ENCODE measurements at regions not wholly inside any gene's neighbourhood (a gene's known extent, or its start where the extent isn't known, plus 50 kb on each side); places are given as distances from the start of the nearest gene placed in this dataset.
A peak's percentile ranks its signal among the peaks of the same experiment; 100 is the strongest.
"Not testable (repeated sequence)": the region's sequence is repeated elsewhere in the genome, so short reads cannot be mapped to it uniquely, and the experiment has no call there.

GRCh38 chr7:98729121-98729520 lies 112.0 kb downstream of the NPTX2 start:
- no peak for DNase-seq

GRCh38 chr7:98730326-98730725 lies 113.2 kb downstream of the NPTX2 start:
- DNase-seq, result no peak

- no peak for DNase-seq
These were observed 114.6 kb downstream of the NPTX2 start for GRCh38 chr7:98731651-98732050.

- peak; percentile 46 to 72 for DNase-seq
These were observed 116.0 kb downstream of the NPTX2 start for GRCh38 chr7:98733036-98733435.

GRCh38 chr7:98735801-98736200 lies 118.7 kb downstream of the NPTX2 start:
- no peak for DNase-seq

- not testable (repeated sequence) for DNase-seq
These were observed 119.4 kb downstream of the NPTX2 start for GRCh38 chr7:98736461-98736860.

GRCh38 chr7:98737176-98737575 lies 120.1 kb downstream of the NPTX2 start:
- DNase-seq, result no peak

- no peak for DNase-seq
These were observed 123.6 kb downstream of the NPTX2 start for GRCh38 chr7:98740643-98741042.

- DNase-seq, result peak; percentile 83 to 85
These were observed 124.0 kb downstream of the TMEM130 start for GRCh38 chr7:98745722-98746318.

- no peak for DNase-seq
These were observed 121.7 kb downstream of the TMEM130 start for GRCh38 chr7:98748090-98748489.

- no peak for DNase-seq
These were observed 116.6 kb downstream of the TMEM130 start for GRCh38 chr7:98753176-98753575.

GRCh38 chr7:98753989-98754479 lies 115.8 kb downstream of the TMEM130 start:
- DNase-seq, result no peak

- DNase-seq, result no peak
These were observed 114.5 kb downstream of the TMEM130 start for GRCh38 chr7:98755138-98755898.

GRCh38 chr7:98758157-98758556 lies 111.7 kb downstream of the TMEM130 start:
- no peak for DNase-seq

- no peak for DNase-seq
These were observed 109.6 kb downstream of the TMEM130 start for GRCh38 chr7:98760201-98760651.

- DNase-seq, result no peak
These were observed 108.6 kb downstream of the TMEM130 start for GRCh38 chr7:98761225-98761624.

- no peak for DNase-seq
These were observed 107.2 kb downstream of the TMEM130 start for GRCh38 chr7:98762620-98763019.

- no peak for DNase-seq
These were observed 106.4 kb downstream of the TMEM130 start for GRCh38 chr7:98763441-98763840.

- no peak for DNase-seq
These were observed 104.9 kb downstream of the TMEM130 start for GRCh38 chr7:98764946-98765345.

GRCh38 chr7:98770085-98770484 lies 99.7 kb downstream of the TMEM130 start:
- DNase-seq, result not testable (repeated sequence)

- no peak for DNase-seq
These were observed 98.3 kb downstream of the TMEM130 start for GRCh38 chr7:98771519-98771918.

- no peak for DNase-seq
These were observed 97.7 kb downstream of the TMEM130 start for GRCh38 chr7:98771941-98772603.

GRCh38 chr7:98774884-98775283 lies 94.9 kb downstream of the TMEM130 start:
- no peak for DNase-seq

GRCh38 chr7:98777051-98777450 lies 92.8 kb downstream of the TMEM130 start:
- DNase-seq, result no peak
